GM10266 (cell line): ENCODE measurements at regions not wholly inside any gene's neighbourhood (a gene's known extent, or its start where the extent isn't known, plus 50 kb on each side); places are given as distances from the start of the nearest gene placed in this dataset.
"Not testable (repeated sequence)": the region's sequence is repeated elsewhere in the genome, so short reads cannot be mapped to it uniquely, and the experiment has no call there.

Source experiments
- DNase-seq: peaks from one replicate; pipeline ENCODE4 v3.0.0; 2012; ENCODE audit errors: extremely low spot score
- CTCF ChIP-seq: IDR thresholded peaks from 2 replicates; pipeline ENCODE4 v1.5.1; 2012; ENCODE audit warnings: mild to moderate bottlenecking, low read depth; ENCODE audit not compliant: control insufficient read depth, insufficient read depth; ENCODE audit errors: missing control alignments

GRCh38 chr13:63853816-63854215, 2438.2 kb upstream of the PCDH20 start:
- DNase-seq, result no peak
- TF ChIP-seq CTCF, result no peak

DNA sequence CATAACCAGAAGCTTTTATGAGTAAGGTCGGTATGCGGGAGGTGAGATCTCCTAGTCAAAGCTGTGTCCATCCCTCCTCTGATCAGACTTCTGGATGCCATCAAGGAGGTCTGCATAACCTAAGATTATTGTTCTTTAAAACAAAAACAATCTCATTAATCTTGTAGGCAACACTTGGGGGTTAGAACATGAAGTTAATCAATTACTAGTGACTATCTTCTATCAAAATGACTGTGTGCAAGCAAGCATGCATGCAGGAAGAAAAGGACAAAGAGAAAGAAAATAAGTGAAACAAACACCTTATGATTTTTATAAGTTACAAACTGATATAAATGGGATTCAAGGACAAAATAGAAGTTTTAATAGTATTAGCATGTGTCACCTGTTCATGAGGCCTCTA, 2435.9 kb upstream of the PCDH20 start:
- no peak for DNase-seq
- no peak for TF ChIP-seq CTCF

DNA sequence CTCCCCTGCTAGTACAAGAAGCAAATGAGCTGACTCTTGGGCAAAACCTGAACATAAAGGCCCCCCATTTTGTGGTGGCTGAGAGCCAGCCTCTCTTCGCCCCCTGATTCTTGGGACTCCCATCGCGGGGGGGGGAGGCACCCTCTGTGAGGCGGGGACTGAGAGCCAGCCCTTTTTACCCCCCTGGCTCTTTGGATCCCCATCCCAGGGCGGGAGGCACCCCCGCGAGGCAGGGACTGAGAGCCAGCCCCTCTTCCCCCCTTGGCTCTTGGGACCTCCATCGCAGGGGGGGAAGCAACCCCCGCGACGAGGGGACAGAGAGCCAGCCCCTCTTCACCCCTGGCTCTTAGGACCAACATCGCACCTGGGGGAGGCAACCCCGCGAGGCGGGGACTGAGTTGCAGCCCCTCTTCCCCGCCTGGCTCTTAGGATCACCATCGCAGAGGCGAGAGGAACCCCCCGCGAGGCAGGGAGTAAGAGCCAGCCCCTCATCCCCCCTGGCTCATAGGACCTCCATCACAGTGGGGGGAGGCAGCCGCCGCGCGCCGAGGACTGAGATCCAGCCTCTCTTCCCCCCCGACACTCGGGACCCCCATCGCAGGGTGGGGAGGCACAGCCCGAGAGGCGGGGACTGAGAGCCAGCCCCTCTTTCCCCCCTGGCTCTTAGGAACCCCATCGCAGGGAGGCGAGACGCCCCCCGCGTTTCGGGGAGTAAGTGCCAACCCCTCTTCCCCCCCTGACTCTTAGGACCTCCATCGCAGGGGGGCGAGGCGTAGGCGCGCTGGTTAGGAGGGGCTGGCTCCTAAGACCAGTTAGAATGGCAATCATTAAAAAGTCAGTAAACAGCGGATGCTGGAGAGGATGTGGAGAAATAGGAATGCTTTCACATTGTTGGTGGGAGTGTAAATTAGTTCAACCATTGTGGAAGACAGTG, 2428.4 kb upstream of the PCDH20 start:
- DNase-seq, result no peak

DNA sequence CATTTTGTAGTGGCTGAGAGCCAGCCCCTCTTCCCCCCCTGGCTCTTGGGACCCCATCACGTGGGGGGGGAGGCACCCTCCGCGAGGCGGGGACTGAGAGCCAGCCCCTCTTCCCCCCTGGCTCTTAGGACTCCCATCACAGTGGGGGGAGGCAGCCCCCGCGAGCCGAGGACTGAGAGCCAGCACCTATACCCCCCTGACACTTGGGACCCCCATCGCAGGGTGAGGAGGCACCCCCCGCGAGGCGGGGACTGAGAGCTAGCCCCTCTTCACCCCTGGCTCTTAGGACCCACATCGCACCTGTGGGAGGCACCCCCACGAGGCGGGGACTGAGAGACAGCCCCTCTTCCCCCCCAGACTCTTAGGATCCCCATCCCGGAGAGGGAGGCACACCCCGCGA, 2426.5 kb upstream of the PCDH20 start:
- no peak for DNase-seq

More for the DNA sequence above, 2428.4 kb upstream of the PCDH20 start:
- TF ChIP-seq CTCF, result no peak

GRCh38 chr13:63840551-63841421, 2425.1 kb upstream of the PCDH20 start:
- DNase-seq, result no peak
- no peak for TF ChIP-seq CTCF

More for the DNA sequence above, 2426.5 kb upstream of the PCDH20 start:
- TF ChIP-seq CTCF, result no peak

GRCh38 chr13:63838366-63839110, 2422.9 kb upstream of the PCDH20 start:
- no peak for TF ChIP-seq CTCF
- no peak for DNase-seq

- DNase-seq, result not testable (repeated sequence)
Measured at GRCh38 chr13:63837701-63838100, 2422.1 kb upstream of the PCDH20 start.

DNA sequence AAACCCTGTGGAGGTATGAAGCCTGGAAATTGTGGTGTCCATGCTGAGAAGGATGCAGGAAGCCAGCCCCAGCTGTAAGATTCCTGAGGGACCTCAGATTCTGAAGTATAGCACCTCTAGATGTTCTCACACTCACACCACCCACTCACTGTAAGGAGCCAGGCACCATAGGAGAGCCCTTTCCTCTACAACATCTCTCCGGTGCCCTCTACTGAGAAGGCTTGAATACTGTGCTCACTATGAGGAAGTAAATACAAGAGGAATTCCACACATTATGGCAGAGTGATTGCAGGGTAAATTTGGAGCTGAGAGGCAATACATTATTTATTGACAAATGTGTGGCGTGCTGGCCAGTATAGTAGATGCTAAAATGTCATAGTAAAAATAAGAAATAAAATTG, 2414.0 kb upstream of the PCDH20 start:
- not testable (repeated sequence) for DNase-seq

DNA sequence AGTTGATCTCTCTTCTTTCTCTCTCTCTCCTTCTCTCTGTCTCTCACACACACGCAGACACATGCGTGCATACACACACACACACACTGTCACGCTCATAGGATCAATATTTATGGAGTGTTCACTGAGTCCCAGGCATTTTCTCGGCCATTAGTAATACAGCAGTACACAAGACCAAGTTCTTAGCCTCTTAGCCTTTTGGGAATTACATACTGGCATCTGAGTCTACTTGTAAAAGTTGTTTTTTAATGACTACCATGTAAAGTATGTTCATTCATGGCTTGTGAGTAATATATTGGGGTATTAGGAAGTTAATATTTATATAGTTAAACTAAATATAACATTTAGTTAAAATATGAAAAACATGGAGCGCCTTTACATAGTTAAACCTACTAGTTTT, 2406.1 kb upstream of the PCDH20 start:
- not testable (repeated sequence) for DNase-seq

DNA sequence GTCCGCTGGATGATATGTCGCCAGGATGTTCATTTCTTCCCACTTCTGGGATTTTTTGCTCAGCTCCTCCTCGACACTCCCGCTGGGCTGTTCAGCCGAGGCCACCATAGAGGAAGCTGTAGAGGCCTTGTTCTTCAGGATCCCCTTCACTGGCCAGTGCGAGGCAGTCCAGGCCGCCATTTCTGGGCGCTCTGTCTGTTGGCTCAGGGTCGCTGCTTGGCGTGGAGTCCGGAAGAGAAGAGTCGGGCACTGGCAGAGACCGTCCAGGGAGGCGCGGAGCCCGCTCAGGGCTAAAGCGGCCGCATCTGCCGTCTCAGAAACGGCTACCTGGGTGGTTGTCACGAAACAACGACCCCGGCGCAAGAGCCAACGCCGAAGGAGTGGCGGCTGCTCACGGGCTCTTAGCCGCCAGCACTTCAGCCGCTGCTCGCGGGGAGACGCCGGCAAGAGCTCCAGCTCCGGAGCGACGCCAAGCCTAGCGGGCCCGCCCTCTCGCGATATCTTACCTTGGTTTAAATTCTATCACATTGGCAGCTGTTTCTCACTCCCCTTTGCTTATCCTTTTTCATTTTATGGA, 2395.9 kb upstream of the PCDH20 start:
- DNase-seq, result not testable (repeated sequence)

GRCh38 chr13:63791134-63791533, 2375.5 kb upstream of the PCDH20 start:
- DNase-seq, result not testable (repeated sequence)
